ENCODE measurements at regions not wholly inside any gene's neighbourhood (a gene's known extent, or its start where the extent isn't known, plus 50 kb on each side); places are given as distances from the start of the nearest gene placed in this dataset.

DNA sequence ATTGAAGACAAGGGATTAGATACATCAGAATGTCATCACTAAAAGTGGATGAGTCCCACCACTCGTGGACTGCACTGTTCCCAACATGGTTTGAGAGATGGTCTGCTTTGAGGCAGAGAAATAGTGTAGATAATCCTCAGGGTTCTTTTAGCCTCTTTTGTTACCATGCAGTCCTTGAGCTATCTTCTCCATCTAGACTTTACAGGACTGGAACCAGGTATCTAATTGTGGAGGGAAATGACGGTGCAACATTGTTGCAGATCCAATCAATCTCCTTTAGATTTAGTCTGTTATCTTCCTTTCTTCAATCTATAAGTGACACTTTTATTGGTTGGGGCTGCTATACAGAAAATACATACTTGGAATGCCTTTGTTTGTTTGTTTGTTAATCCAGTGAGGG lies 183.8 kb upstream of the CWC22 start:
- DNase-seq = no peak

- no peak for DNase-seq
Measured at GRCh38 chr2:180187611-180188010, 180.5 kb upstream of the CWC22 start.

- no peak for DNase-seq
Measured at GRCh38 chr2:180184506-180184905, 177.4 kb upstream of the CWC22 start.

DNA sequence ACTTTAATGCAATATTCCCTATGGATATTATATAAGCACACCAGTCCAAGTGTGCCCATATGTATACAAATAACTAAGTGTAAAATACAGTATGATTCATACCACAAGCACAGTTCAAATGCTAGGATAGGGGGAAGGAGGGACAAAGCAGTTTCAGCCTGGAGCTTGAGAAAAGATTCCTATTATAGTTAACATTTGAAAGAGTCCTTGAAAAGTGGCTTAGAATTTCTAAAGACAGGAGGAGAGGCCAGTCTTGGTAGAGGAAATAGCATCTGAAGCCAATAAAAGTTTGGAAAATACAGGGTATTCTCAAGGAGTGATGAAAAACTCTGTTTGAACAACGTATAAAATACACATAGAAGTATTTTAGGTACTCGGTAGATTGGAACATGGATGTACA lies 173.4 kb upstream of the CWC22 start:
- DNase-seq = no peak

DNA sequence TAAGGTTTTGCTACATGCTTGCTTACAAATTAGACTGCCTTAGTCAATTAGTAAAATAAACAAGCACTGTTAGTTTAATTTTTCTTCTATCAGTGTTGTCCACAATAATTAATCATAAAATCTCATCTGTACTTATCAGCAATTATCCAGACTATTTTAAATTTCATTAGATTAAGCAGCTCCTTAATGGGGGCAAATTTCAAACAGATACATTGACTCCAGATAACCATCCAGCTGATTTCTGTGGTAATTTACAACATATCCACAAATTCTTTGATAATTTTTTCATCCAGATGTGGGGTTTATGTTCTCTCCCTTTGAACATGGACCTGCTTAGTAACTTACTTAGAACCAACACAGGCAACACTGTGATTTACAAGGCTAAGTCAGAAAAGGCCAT lies 170.4 kb upstream of the CWC22 start:
- no peak for DNase-seq

- DNase-seq = no peak
Measured at GRCh38 chr2:180175736-180176135, 168.6 kb upstream of the CWC22 start.

DNA sequence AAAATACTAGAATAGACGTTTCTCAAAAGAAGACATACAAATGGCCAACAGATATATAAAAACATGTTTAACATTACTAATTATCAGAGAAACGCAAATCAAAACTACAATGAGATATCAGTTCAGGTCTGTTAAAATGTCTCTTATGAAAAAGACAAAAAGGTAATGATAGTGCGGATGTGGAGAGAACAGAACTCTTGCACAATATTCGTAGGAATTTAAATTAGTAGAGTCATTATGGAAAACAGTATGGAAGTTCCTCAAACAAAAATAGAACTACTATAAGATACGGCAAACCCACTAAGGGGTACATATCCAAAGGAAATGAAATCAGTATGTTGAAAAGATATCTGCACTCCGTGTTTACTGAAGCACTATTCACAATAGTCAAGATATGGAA lies 167.5 kb upstream of the CWC22 start:
- no peak for DNase-seq

DNA sequence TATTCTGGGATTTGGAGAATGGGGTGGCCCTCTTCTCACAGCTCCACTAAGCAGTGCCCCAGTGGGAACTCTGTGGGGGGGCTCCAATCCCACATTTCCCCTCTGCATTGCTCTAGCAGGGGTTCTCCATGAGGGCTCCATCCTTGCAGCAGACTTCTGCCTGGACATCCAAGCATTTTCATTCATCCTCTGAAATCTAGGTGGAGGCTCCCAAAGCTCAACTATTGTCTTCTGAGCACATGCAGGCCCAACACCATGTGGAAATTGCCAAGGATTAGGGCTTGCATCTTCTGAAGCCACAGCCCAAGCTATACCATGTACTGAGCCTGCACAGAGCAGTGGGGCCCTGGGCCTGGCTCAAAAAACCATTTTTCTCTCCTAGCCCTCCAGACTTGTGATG lies 162.4 kb upstream of the CWC22 start:
- DNase-seq = no peak

DNA sequence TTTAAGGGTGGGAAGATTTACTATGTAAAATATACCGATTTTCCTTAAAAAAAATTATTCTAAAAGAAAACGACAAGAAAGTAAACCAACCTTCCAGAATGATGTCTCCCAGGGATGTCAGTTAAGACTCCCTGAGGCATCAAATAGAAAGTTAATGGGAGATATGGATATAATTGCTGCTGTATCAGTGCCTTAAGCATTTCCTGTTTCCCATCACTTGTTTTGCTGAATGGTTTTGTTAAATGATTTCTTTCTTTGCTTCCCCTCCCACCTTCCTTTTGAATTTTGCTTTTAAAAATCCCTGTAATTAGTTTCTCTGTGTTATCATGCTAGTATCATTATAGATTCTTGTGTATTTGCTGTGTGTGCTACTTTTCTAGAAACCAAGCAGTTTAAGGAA lies 154.3 kb upstream of the CWC22 start:
- DNase-seq = no peak

DNA sequence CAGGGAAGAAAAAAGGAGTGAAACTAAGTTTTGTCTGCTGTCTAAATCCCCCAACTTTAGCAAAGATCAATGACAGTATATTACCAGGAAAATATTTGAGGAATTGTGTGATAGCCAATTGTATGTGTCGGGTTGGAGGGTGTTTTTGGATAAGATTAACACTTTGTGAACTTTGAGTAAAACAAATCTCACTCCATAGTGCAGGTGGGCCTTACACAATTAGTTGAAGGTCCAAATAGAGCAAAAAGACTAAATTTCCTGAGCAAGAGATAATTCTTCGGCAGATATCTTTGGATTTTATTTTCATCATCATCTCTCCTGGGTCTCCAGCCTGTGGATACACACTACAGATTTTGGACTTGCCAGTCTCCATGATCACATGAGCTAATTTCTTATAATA lies 152.8 kb upstream of the CWC22 start:
- no peak for DNase-seq

- no peak for DNase-seq
Measured at GRCh38 chr2:180158961-180159360, 151.9 kb upstream of the CWC22 start.

- no peak for DNase-seq
Measured at GRCh38 chr2:180156651-180157050, 149.6 kb upstream of the CWC22 start.

DNA sequence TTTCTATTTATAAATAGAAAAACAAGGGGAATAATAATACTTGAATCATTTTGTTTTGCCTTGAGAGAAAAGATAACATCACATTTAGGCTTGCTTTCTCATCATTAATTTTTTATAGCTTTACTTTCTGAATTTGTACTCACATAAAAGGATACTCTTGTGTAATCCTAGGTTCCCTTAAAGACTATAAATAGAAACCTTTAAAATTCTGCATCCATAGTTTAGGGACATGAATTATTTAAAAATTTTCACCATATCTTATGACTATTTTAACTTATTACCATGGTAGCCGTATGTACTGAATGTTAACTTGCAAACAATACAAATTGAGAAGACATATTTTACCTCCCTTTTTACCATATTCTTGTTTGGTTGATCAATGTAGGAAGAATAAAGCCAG lies 143.5 kb upstream of the CWC22 start:
- no peak for DNase-seq

- no peak for DNase-seq
Measured at GRCh38 chr2:180146541-180146940, 139.4 kb upstream of the CWC22 start.

- no peak for DNase-seq
Measured at GRCh38 chr2:180146114-180146513, 139.0 kb upstream of the CWC22 start.

GRCh38 chr2:180145163-180145562 lies 138.1 kb upstream of the CWC22 start:
- no peak for DNase-seq

GRCh38 chr2:180144338-180144813 lies 137.3 kb upstream of the CWC22 start:
- no peak for DNase-seq

DNA sequence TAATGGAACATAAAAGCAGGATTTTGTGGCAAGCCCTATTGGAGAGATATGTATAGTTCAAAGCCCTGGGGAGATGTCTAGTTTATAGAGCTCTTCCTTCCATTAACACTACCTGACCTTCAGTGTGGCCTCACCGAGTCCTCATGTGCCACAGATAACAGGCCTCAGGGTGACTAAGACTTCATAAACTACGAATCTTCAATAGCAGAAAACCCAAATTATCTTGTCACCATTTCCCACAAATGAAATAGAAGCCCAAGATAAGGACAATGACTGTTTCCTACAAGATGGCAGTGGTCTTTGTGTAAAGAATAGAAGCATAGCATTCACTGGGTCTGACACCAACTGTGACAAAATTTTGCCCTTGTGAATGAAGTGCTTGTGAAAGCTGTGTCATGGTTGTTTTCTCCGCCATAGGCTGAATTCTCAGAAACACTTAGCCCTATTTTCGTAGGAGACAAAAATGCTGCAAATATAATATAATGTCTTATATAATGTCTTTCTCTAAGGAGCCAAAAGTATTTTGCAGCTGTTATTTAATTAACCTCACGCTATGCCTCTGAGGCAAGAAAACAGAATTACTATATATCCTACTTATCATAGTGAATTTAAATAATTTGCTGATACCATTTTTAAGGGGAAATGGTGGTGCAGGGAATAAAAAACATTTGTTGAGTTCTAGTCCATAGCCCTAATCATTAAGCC lies 136.7 kb upstream of the CWC22 start:
- DNase-seq = no peak

DNA sequence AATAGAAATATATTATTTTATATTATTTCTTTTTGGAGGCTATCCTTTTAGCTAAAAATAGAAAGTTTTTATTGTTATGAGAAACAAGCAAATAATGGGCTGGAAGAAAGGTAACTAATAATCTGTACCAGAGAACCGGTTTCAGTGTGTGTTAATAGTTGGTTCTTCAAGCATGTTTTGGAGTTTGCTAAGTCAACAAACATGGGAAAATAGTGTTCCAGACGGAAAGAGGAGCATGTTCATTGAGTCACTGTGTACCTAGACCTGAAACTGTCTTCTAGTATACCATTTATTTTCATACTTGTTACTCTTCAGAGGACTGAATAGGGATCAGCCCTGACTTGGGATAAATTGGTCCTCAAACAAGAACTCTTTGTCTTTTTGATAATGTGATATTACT lies 134.5 kb upstream of the CWC22 start:
- DNase-seq = no peak

GRCh38 chr2:180133736-180134135 lies 126.6 kb upstream of the CWC22 start:
- no peak for DNase-seq

DNA sequence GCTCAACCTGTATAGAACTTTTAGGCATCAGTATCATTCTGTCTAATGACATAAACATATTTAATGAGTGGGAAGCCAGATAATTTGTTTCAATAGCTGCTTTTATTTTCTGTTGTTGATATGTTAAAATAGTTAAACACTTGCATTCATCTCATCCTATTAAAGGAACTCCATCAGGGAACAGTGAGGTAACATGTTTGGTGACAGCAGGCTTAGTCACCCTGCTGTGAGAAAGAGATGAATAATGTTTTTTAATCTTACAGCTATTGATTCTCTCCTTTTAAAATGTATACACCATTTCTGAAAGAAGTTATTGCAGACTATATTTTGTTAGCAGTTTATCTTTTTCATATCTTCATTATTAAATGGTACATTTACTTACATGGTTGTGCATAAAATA lies 123.3 kb upstream of the CWC22 start:
- no peak for DNase-seq

DNA sequence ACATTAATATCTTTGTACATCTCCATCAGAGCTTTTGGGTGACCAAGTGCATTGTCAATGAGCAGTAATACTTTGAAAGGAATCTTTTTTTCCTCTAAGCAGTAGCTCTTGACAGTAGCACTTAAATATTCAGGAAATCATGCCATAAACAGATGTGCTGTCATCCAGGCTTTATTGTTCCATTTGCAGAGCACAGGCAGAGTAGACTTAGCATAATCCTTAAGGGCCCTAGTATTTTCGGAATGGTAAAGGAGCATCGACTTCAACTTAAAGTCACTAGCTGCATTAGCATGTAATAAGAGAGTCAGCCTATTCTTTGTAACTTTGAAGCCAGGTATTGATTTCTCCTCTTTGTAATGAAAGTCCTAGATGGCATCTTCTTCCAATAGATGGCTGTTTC lies 121.8 kb upstream of the CWC22 start:
- no peak for DNase-seq

- DNase-seq = peak; percentile 31 to 82
Measured at GRCh38 chr2:180125245-180125962, 118.3 kb upstream of the CWC22 start.

DNA sequence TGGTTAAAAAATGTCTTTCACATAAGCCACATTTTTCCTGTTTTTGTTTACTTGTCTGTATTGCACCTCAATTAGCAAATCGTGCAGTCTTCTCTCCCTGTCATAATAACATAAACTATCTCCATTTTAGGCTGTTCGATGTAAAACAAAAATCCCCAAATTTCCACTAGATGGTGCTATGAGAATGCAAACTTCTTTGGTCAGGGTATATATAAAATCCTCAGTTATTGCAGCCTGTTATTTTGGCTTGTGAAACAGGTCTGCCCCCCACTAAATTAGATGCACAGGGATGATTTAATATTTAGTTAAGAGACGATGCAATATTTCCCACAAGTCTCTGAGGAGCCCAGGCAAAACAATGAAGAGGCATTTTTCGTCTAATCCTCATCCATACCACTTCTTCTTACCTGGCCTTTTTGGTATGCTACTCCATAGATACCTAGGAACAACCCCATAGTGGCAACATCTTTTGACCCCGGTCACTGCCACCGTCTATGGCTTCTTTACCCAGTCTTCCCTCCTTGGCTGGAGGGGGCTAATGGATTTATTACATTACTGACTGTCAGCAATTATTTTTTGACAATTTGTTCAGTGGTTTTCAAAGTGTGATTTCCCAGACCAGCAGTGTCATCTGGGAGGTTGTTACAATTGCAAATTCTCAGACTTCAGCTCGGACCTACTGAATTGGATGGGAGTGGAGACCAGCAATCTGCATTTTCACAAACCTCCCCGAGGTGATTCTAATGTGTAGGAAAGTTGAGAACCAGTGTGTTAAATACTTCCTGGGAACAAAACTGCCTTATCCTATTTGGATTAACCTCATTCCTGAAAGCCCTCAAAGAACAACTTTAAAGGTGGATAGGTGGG lies 117.4 kb upstream of the CWC22 start:
- peak in 1 of 2 experiments; percentile 35 for DNase-seq

Data from SW 1271 (cell line).